ENCODE measurements at regions not wholly inside any gene's neighbourhood (a gene's known extent, or its start where the extent isn't known, plus 50 kb on each side); places are given as distances from the start of the nearest gene placed in this dataset.

DNA sequence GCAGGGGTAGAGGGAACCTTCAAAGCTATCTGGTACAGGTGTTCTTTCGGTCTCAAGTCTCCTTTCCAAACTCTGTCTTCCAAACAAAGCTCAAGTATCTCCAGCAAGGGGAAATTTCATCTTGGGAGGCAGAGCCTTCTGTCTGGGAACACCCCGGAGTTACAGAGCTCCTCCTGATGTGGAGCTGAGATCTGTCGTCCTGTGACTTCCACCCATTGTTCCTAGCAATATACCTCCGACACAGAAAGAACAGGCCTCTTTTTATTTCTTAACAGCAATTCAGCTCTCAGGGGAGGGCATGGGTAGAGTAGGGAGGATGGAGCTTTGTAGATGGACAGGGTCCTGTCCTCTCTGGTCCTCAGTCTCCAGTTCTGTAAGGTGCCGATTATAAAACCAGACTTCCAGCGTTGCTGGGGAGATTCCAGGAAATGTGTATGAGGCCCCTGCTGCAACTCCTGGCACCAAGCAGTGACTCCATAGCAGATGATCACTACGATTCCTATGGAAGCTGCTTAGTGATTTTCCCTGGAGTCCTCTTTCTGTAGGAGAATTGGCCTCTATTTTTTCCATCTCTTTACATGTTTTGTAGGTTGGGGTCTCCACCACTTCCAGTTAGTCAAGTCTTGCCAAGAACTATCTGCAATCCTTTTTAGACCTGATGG is 56.0 kb upstream of the ARGLU1 start:
- Histone ChIP-seq H3K4ac (ENCODE audit: low read depth, low read length) (no peak overlapping the region), H4K20me1 (ENCODE audit: control insufficient read depth, insufficient read depth, insufficient read length) (no peaks in the 10 kb centered on the region), H2BK20ac (ENCODE audit: low read depth, low read length, poor library complexity, severe bottlenecking) (no peak overlapping the region), H3K56ac (ENCODE audit: insufficient read length, low read depth, low read length) (no peak overlapping the region), H3K14ac (ENCODE audit: insufficient read depth, low read length) (no peak overlapping the region), H3K4me2 (ENCODE audit: insufficient read depth, insufficient read length, low read length) (no peak overlapping the region), H3K9ac (ENCODE audit: extremely low read depth, insufficient read length, low read length) (no peak overlapping the region), H3T11ph (ENCODE audit: low read length) (no peak overlapping the region), H2BK120ac (ENCODE audit: low read depth, low read length, poor library complexity, severe bottlenecking) (no peak overlapping the region), H2AFZ (ENCODE audit: low read length) (no peak overlapping the region), H3K79me2 (ENCODE audit: insufficient read depth, low read length) (no peaks in the 10 kb centered on the region), H3K23me2 (ENCODE audit: insufficient read length, low read depth, low read length, poor library complexity, severe bottlenecking) (no peaks in the 10 kb centered on the region), H4K8ac (replicated peaks; ENCODE audit: insufficient read length, low read depth, low read length) (no peak overlapping the region), H3K79me1 (ENCODE audit: insufficient read depth, low read depth, low read length, poor library complexity, severe bottlenecking) (no peaks in the 10 kb centered on the region), H2BK12ac (ENCODE audit: insufficient read length, low read depth, low read length) (no peak overlapping the region), H4K91ac (ENCODE audit: insufficient read length, low read depth, low read length) (no peak overlapping the region), H4K5ac (ENCODE audit: insufficient read length, low read depth, low read length) (no peak overlapping the region), H3K27me3 (ENCODE audit: insufficient read depth, low read length) (no peaks in the 10 kb centered on the region; the same call in 1 of the 2 replicates), H2BK5ac (ENCODE audit: insufficient read length, low read length) (no peak overlapping the region), H3K23ac (ENCODE audit: insufficient read length, low read depth, low read length) (no peak overlapping the region), H2AK5ac (ENCODE audit: insufficient read length, low read length) (no peak overlapping the region), H3K18ac (ENCODE audit: insufficient read length, low read depth, low read length) (no peak overlapping the region), H3K4me1 (ENCODE audit: insufficient read depth, low read length) (no peaks in the 10 kb centered on the region; the same call in 1 of the 2 replicates), H3K27ac (ENCODE audit: insufficient read length, low read depth, low read length) (no peak overlapping the region), H3K9me3 (ENCODE audit: control insufficient read depth, low read depth, low read length) (no peaks in the 10 kb centered on the region), H2BK15ac (ENCODE audit: low read depth, low read length) (no peak overlapping the region)
- DNase-seq, result no peak
- Mint-ChIP-seq H3K36me3 (ENCODE audit: insufficient read depth in 1 of 3, low read depth in 3 of 3) (no peaks in the 10 kb centered on the region; a peak in 1 of 7 replicates), H3K27me3 (ENCODE audit: low read depth) (peaks cover 4% of the 10 kb centered on the region), H3K27ac (no peak overlapping the region; a peak in 1 of 7 replicates), H3K4me1 (peaks cover 7 to 9% of the 10 kb centered on the region in 2 experiments), H3K9me3 (no peaks in the 10 kb centered on the region), H3K4me3 (no peak overlapping the region)
- no CpG with 5 or more reads among the region's 7 CpGs for whole genome bisulfite sequencing (ENCODE audit: extremely low coverage, insufficient read length, low lambda C conversion rate)
- TF ChIP-seq, protein P1, sequence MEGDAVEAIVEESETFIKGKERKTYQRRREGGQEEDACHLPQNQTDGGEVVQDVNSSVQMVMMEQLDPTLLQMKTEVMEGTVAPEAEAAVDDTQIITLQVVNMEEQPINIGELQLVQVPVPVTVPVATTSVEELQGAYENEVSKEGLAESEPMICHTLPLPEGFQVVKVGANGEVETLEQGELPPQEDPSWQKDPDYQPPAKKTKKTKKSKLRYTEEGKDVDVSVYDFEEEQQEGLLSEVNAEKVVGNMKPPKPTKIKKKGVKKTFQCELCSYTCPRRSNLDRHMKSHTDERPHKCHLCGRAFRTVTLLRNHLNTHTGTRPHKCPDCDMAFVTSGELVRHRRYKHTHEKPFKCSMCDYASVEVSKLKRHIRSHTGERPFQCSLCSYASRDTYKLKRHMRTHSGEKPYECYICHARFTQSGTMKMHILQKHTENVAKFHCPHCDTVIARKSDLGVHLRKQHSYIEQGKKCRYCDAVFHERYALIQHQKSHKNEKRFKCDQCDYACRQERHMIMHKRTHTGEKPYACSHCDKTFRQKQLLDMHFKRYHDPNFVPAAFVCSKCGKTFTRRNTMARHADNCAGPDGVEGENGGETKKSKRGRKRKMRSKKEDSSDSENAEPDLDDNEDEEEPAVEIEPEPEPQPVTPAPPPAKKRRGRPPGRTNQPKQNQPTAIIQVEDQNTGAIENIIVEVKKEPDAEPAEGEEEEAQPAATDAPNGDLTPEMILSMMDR (conservative IDR thresholded peaks at IDR 0.05), result no peak

Data from H9 (cell line).